ENCODE measurements at regions not wholly inside any gene's neighbourhood (a gene's known extent, or its start where the extent isn't known, plus 50 kb on each side); places are given as distances from the start of the nearest gene placed in this dataset.
A peak's percentile ranks its signal among the peaks of the same experiment; 100 is the strongest.
"Not testable (repeated sequence)": the region's sequence is repeated elsewhere in the genome, so short reads cannot be mapped to it uniquely, and the experiment has no call there.

- DNase-seq: no peak
These were observed 136.7 kb upstream of the ZNF746 start for GRCh38 chr7:149633976-149634945.

GRCh38 chr7:149628361-149629149 is 130.9 kb upstream of the ZNF746 start:
- not testable (repeated sequence) for DNase-seq

DNA sequence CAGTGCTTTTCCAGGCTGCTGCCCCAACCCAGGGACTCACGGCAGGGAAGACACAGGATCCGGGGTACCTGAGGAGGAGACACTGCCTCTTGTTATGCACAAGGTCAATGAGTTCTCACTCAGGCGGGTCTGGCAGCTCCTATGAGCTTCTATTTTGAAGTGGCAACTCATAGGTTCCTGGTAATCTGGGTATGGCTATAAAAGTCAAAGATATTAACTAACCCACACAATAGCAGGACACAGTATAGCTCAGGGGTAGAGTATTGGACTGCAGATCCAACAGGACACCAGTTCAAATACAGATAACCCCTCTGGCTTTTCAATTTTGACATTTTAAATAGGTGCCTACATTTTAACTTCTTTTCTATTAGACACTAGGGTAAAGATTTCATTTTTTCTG is 130.3 kb upstream of the ZNF746 start:
- no peak for DNase-seq

GRCh38 chr7:149626972-149627371 is 129.4 kb upstream of the ZNF746 start:
- no peak for DNase-seq

GRCh38 chr7:149625947-149626392 is 128.4 kb upstream of the ZNF746 start:
- no peak for DNase-seq

- peak; percentile 33 for DNase-seq
These were observed 127.8 kb upstream of the ZNF746 start for GRCh38 chr7:149625340-149625946.

DNA sequence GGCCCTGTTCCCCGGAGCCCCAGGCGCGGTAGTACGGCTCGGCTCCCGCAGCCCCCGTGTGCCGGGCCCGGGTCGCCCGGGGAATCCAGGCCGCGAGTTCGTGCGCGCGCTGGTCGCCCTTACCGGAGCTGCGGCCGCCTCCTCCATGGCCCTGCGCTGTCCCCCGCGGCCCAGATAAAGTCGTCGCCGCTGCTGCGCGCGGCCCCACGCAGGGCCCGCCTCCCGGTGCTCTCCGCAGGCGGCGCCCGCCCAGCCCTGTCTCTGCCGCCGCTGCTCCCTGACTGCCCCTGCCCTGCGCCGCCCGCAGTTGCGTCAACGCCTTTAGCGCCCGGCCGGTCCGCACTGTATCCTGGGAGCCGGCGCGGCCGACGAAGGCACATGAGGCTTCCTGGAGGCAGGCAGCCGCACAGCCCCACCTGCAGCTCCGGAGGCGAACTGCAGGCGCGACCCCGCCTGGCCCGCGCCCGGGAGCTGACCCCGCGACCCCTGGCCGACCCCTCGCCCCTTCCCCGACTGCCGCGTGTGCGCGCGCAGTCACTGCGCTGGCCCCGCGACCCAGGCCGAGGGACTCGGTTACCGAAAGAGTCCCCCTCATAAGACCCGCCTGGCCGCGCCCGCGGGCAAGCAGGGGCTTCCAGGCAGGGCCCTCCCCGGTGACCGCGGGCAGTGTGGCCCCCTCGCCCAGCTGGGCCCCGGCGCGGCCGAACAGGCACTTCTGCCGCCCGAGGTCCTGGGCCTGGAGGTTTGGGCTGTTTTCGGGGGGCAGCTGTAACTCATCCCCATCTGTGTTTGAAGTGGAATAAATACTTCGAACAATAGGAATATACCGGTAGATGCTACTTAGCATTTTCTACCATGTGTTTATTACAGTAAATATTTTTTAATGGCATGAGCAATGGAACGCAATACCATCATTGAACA is 127.1 kb upstream of the ZNF746 start:
- DNase-seq: peak; percentile 78

DNA sequence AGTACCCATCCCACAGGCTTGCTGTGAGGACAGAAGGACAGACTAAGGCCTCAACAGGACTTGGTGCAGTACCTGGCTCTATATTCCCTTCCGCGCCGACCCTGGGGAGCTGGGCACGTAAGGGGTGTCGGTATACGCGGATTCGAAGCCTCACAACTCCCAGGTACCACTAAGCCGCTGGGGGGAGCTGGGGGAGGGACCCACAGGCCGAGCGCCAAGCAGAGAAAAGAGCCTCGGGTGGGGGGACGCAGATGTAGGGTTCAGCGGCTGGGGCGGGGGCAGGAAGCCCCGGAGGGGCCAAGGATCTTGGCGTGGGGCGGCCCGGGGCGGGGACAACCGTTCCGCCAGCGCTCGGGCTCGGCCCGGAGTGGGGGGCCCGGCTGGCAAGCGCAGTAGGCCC is 126.4 kb upstream of the ZNF746 start:
- DNase-seq: peak; percentile 34

GRCh38 chr7:149623262-149623997 is 125.8 kb upstream of the ZNF746 start:
- DNase-seq: not testable (repeated sequence)

DNA sequence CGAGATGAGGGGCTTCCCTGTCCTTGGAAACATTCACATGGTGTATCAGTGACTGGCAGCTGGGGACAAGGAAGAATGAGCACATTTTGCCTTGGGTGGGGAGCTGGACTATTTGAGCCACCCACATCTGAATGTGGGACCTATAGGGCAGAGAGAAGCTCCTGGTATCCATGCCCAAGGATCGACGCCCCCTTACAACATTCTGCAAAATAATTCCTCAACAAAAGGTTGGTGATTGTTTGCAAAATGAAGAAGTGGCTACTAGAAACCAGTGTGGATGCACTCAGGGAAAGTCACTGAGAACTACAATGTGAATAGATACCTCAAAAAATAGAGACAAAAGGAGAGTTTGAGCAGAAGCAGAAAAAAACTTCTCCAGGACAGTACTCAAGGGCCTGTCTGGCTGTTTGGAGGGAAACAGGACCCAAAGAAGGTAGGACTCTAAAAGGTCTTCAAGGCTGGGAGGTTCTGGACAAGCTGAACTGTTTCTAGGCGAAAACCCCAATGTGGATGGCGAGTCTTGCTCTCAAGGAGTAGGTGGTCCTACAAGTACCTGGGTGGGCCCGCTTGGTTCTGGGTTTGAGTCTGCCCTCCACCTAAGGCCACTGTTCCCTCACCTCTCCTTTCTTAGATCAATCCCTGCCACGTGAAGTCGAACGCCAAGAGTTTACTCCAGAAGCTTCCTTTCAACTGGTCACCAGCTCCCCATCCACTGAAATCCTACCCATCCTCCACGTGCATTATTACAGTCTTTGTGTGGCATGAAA is 125.0 kb upstream of the ZNF746 start:
- no peak for DNase-seq

DNA sequence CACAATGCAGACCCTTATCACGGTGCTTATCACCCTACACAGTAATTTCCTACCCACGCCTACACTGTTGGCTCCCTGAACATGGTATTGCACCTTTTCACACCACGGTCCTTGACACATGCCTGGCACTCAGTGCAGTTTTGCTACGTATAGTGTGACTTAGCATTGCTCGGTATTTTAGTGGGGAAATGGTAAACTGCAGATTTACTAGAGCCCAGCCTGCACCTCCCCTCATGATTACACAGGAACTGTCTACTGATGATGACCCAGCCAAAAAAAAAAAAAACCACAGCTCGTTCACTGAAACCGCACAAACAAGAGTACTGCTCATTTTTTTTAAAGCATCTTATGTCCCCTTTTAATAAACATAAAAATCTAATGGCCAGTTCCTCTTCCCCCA is 124.2 kb upstream of the ZNF746 start:
- DNase-seq: no peak

- DNase-seq: no peak
These were observed 123.4 kb upstream of the ZNF746 start for GRCh38 chr7:149620961-149621360.

DNA sequence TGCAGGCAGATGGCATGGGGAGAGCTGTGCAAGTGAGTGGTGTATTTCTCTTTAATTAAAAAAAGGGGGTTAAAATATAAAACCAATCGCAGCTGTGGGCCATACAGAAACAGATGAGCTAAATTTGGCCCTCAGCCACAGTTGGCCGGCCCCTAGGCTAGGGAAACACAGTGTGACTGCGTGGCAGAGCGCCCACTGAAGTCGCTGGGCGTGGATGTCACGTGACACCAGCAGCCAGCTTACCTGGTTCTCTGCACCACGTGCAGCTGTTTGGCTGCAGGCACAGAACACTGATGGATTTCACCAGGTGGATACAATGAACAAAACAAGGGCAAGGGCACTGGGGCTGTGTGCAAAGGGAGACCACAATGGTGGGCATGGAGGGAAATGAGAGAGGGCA is 119.3 kb upstream of the ZNF746 start:
- no peak for DNase-seq

DNA sequence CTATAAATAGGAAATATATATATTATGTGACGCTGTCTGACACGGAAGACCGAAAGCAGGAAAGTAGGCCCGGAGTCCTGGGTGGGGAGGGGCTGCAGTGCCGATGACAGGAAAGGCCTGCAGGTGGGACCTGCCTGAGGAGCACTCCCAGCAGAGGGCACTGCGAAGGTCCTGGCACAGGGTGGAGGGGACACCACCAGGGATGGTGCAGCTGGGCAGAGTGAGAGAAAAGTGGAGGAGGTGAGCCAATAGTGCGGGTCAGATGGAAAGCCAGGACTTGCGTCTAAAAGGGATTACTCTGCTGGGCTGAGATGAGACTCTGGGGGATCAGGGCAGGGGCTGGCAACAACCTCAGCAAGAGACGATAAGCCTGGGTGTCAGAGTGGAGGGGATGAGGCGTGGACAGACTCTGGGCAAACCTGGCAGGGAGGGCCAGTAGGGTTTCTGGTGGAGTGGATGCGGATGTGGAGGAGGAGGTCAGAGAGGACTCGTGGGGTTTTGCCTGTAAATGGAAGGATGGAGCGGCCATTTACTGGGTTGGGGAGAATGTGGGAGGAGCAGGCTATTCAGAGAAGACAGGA is 118.2 kb upstream of the ZNF746 start:
- DNase-seq: no peak

DNA sequence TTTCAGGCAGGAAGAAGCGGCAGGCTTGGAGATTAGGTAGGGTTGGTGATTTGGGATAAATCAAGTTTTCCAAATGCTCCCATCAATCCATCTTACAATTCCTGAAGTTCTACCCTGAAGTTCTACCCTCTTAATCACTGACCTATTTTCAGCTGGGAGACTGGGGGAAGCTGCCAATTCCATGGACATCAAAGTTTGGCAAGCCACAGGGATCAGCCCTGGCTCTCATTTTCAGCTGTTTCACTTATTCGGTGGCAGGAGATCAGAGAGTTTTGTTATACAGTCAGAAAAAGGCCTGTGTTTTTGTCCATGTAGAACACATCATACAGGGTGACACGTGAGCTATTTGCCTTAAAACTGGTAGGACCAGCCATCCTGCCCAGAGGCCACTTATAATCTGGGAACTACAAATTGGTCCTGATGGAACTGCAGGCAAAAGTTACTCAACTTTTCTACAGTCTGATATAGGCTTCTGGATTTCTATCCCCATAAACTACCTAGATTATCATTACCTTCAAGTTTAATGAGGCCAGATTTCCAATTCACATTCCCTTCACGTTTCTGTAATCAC is 112.9 kb upstream of the ZNF746 start:
- no peak for DNase-seq

DNA sequence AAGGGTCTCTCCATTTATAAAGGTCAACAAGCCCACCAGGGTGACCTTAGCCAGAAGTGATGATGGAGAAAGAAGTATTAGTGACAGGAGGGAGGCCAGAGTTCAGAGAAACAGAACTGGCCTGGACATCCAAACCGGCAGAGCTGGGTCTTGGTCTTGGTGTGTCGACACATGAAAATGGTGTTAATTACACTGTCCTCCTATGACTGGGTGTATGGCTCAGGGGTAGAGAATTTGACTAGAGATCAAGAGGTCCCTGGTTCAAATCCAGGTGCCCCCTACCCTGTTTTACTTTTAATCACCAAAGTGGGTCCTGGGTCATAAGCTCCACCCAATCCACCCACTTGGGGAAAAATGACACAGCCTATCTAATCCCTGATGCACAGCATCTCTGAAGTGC is 110.6 kb upstream of the ZNF746 start:
- DNase-seq: no peak

DNA sequence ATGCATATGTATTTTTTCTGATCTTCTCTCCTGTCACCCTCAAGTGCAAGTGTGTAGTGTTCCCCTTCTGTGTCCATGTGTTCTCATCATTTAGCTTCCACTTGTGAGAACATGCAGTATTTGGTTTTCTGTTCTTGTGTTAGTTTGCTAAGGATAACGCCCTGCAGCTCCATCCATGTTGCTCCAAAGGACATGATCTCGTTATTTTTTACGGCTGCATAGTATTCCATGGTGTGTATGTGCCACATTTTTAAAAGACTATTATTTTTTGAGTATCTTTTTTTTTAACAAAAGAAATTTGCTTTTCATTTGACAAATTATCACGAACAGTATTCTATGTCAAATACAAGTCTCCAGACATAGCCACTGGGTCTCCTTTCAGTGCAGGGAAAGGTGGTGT is 110.1 kb upstream of the ZNF746 start:
- no peak for DNase-seq

DNA sequence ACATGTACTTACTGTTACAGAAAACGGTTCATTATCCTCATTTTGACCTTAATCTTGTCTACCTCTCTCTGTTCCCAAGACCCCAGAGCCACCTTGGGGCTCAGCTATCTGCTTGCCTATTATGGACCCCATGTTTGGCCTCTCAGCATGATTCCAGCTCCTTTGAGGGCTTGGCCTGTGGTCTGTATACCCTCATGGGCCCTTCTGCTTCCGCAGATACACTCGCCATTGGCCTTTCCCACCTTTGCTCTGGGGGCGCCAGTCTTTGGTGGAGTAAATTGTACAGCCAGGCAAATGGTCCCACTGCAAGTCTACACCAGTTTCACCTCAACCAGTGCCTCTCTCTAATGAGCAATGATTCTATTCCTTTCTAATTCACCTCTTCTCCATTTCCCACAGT is 109.2 kb upstream of the ZNF746 start:
- DNase-seq: no peak

DNA sequence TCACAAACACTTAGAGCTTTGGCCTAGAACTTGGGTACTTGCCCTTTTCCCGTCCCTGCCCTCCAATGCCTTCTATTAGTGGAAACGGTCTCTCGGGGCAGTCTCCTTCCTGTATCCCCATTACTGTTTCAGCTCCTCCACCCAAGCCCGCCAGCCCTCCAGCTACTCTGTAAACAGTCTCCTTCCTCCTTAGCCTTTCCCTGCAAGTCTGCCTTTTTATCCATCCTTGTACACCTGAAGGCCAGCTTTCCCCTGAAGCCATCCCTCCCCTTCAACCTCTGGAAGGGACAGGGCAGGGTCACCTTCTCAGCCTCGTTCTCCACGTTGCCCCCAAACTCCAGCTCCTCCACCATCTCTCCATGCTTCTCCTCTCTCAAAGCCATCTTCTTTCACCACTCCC is 108.1 kb upstream of the ZNF746 start:
- no peak for DNase-seq

- DNase-seq: no peak
These were observed 106.9 kb upstream of the ZNF746 start for GRCh38 chr7:149604521-149604920.
